Fibroblast of lung (primary cell): ENCODE measurements at regions not wholly inside any gene's neighbourhood (a gene's known extent, or its start where the extent isn't known, plus 50 kb on each side); places are given as distances from the start of the nearest gene placed in this dataset.

ENCODE experiments used
- DNase-seq, 2 donors: peaks; one replicate each; pipeline versions ENCODE4 v3.0.0 to v3.0.0-alpha.2; 2010; ENCODE audit warnings: low read depth in 2 of 2
- H2AFZ ChIP-seq: 2 replicates; pipeline ENCODE4 v1.5.1; 2012; ENCODE audit warnings: low read length, control low read depth, inconsistent platforms
- H3K27ac ChIP-seq: 2 replicates; pipeline ENCODE4 v1.5.1; 2011; ENCODE audit warnings: low read length, control low read depth; ENCODE audit not compliant: insufficient read depth
- H3K27me3 ChIP-seq: 2 replicates; pipeline ENCODE4 v1.5.1; 2011; ENCODE audit warnings: mild to moderate bottlenecking, low read length; ENCODE audit not compliant: control insufficient read depth, insufficient read depth
- H3K36me3 ChIP-seq: 2 replicates; pipeline ENCODE4 v1.5.1; 2011; ENCODE audit warnings: low read length; ENCODE audit not compliant: control insufficient read depth, insufficient read depth
- H3K4me1 ChIP-seq: 2 replicates; pipeline ENCODE4 v1.5.1; 2011; ENCODE audit warnings: low read length; ENCODE audit not compliant: control insufficient read depth, insufficient read depth; ENCODE audit errors: extremely low read depth
- H3K4me2 ChIP-seq: 2 replicates; pipeline ENCODE4 v1.5.1; 2011; ENCODE audit warnings: low read length, control low read depth; ENCODE audit not compliant: insufficient read depth; ENCODE audit errors: extremely low read depth
- H3K4me3 ChIP-seq, 4 experiments: fragments of 200-600 bp in 1 of 4; sonication (generic) in 1 of 4; replicated peaks in 1 of 4; 2 replicates each; pipeline ENCODE4 v1.5.1; 2011 to 2016; ENCODE audit warnings: low read length in 4 of 4, low read depth in 3 of 4, mild to moderate bottlenecking in 3 of 4, control low read depth in 2 of 4, inconsistent platforms in 1 of 4, mixed read lengths in 1 of 4; ENCODE audit not compliant: insufficient read depth in 1 of 4; ENCODE audit errors: control extremely low read depth in 1 of 4
- H3K79me2 ChIP-seq: 2 replicates; pipeline ENCODE4 v1.5.1; 2012; ENCODE audit warnings: mild to moderate bottlenecking, low read length, inconsistent platforms; ENCODE audit not compliant: control insufficient read depth, insufficient read depth
- H3K9ac ChIP-seq: 2 replicates; pipeline ENCODE4 v1.5.1; 2011; ENCODE audit warnings: mild to moderate bottlenecking, low read length, control low read depth; ENCODE audit not compliant: insufficient read depth
- H3K9me3 ChIP-seq: 2 replicates; pipeline ENCODE4 v1.5.1; 2012; ENCODE audit warnings: low read depth, low read length; ENCODE audit not compliant: control insufficient read depth, insufficient read depth
- H4K20me1 ChIP-seq: 2 replicates; pipeline ENCODE4 v1.5.1; 2011; ENCODE audit warnings: low read length; ENCODE audit not compliant: control insufficient read depth, insufficient read depth; ENCODE audit errors: extremely low read depth
- EZH2 ChIP-seq: IDR thresholded peaks from 2 replicates; pipeline ENCODE4 v1.5.1; 2012; ENCODE audit warnings: low read length, control low read depth, mild to moderate bottlenecking; ENCODE audit errors: missing control alignments
- TF ChIP-seq, protein P1 (sequence below), 2 donors: IDR thresholded peaks in 1 of 2; conservative IDR thresholded peaks in 1 of 2; 1 replicate in 1 of 2; 2 replicates in 1 of 2; pipeline ENCODE4 v1.5.1; 2011 to 2012; ENCODE audit warnings: low read length in 2 of 2, control low read depth in 1 of 2, inconsistent platforms in 1 of 2, low read depth in 1 of 2, mild to moderate bottlenecking in 1 of 2

DNA sequence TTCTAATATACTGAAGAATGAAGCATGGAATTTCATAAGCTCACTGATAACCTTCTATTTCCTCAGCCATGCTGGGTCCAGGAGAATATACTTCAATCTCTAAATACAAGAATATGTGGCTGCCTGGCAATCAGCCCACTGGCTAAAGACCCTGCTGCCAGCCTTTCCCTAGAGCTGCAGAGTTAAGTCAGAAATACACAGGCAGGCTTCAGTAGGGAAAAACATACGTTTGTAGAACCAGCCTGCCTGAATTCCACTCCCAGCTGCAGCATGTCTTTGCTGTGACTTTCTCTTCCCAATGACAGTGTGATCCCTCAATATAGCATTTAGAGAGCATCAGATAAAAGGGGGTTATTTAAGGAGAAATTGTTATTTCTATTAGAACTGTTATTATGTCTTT is 289.1 kb downstream of the PCDH19 start:
- no peaks in the 10 kb centered on the region for H3K4me1 ChIP-seq
- TF ChIP-seq, protein P1, sequence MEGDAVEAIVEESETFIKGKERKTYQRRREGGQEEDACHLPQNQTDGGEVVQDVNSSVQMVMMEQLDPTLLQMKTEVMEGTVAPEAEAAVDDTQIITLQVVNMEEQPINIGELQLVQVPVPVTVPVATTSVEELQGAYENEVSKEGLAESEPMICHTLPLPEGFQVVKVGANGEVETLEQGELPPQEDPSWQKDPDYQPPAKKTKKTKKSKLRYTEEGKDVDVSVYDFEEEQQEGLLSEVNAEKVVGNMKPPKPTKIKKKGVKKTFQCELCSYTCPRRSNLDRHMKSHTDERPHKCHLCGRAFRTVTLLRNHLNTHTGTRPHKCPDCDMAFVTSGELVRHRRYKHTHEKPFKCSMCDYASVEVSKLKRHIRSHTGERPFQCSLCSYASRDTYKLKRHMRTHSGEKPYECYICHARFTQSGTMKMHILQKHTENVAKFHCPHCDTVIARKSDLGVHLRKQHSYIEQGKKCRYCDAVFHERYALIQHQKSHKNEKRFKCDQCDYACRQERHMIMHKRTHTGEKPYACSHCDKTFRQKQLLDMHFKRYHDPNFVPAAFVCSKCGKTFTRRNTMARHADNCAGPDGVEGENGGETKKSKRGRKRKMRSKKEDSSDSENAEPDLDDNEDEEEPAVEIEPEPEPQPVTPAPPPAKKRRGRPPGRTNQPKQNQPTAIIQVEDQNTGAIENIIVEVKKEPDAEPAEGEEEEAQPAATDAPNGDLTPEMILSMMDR (conservative IDR thresholded peaks at IDR 0.05 in 1 of 2, IDR thresholded peaks at IDR 0.05 in 1 of 2; ENCODE audit: low read depth in 1 of 2, low read length in 2 of 2), result no peak
- TF ChIP-seq EZH2, result no peak
- H3K9ac ChIP-seq, result no peak overlapping the region
- H3K4me3 ChIP-seq, result no peak overlapping the region
- H3K4me2 ChIP-seq, result no peak overlapping the region
- H3K27me3 ChIP-seq, result no peaks in the 10 kb centered on the region
- H2AFZ ChIP-seq, result no peak overlapping the region
- no peaks in the 10 kb centered on the region for H3K36me3 ChIP-seq
- no peaks in the 10 kb centered on the region for H3K9me3 ChIP-seq
- no peak overlapping the region for H3K27ac ChIP-seq
- H4K20me1 ChIP-seq, result no peaks in the 10 kb centered on the region
- H3K79me2 ChIP-seq, result no peaks in the 10 kb centered on the region
- no peak for DNase-seq

DNA sequence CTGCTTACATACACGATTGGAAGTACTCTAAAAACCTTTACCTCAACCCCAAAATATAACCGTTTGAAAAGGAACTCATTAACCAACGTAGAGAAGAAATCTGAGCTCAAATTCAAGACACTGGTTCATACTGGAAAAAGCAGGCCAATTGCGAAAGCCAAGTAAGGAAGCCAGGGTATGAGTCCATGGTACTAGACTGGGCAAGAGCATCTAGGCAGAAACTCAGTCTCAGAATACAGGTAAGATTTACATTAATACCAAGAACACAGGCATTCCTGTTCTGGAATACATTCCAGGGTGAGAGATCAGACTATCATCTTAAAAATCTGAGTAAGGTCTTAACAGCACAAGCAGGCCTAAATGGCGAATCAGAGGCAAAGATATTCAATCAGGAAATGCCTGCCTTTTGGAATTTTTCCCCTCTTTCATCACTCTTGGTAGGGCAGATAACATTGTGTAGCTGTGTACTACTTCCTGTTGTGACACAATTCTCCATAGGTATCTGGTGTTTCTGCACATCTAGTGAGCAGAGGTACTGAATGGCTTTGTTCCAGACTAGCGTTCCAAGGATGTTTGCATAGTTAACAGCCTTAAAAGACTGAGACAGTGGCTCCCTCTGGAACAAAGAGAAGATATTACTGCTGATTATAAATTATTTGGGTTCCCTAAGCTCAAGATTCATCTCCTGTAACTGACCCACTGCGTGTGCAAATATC is 311.3 kb downstream of the PCDH19 start:
- H3K4me2 ChIP-seq, result no peak overlapping the region
- peak in 1 of 2 donors; percentile 23 for DNase-seq
- no peaks in the 10 kb centered on the region for H3K9me3 ChIP-seq
- H4K20me1 ChIP-seq, result no peaks in the 10 kb centered on the region
- H3K27me3 ChIP-seq, result no peaks in the 10 kb centered on the region
- no peaks in the 10 kb centered on the region for H3K4me1 ChIP-seq
- H3K4me3 ChIP-seq, result no peak overlapping the region
- TF ChIP-seq, protein P1 (conservative IDR thresholded peaks at IDR 0.05 in 1 of 2, IDR thresholded peaks at IDR 0.05 in 1 of 2; ENCODE audit: low read depth in 1 of 2, low read length in 2 of 2), result no peak
- TF ChIP-seq EZH2, result no peak
- no peak overlapping the region for H3K9ac ChIP-seq
- no peak overlapping the region for H2AFZ ChIP-seq
- no peak overlapping the region for H3K27ac ChIP-seq
- H3K36me3 ChIP-seq, result no peaks in the 10 kb centered on the region
- H3K79me2 ChIP-seq, result no peaks in the 10 kb centered on the region

DNA sequence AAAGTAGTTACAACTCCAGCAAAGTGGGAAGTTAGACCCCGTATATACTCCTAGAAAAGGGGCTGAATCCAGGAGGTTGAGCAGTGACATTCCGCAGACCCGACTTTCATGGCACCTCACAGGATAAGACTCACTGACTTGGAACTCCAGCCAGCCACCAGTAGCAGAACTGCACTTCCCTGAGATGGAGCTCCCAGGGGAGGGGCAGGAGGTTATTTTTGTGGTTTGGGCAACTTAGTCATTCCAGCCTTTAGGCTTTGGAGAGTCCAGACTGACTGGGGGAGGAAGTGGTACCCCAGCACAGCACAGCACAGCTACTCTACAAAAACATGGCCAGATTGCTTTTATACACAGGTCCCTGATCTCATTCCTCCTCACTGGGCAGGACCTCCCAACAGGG is 319.1 kb downstream of the PCDH19 start:
- DNase-seq, result peak; percentile 0 to 54
- H3K9me3 ChIP-seq, result no peaks in the 10 kb centered on the region
- no peak for TF ChIP-seq EZH2
- TF ChIP-seq, protein P1 (conservative IDR thresholded peaks at IDR 0.05 in 1 of 2, IDR thresholded peaks at IDR 0.05 in 1 of 2; ENCODE audit: low read depth in 1 of 2, low read length in 2 of 2), result no peak
- H3K36me3 ChIP-seq, result no peaks in the 10 kb centered on the region
- no peak overlapping the region for H3K27ac ChIP-seq
- H3K4me3 ChIP-seq, result no peak overlapping the region
- no peaks in the 10 kb centered on the region for H3K79me2 ChIP-seq
- H3K4me1 ChIP-seq, result no peaks in the 10 kb centered on the region
- H2AFZ ChIP-seq, result no peak overlapping the region
- H3K9ac ChIP-seq, result no peak overlapping the region
- H4K20me1 ChIP-seq, result no peaks in the 10 kb centered on the region
- no peak overlapping the region for H3K4me2 ChIP-seq
- H3K27me3 ChIP-seq, result no peaks in the 10 kb centered on the region
